ENCODE measurements at regions not wholly inside any gene's neighbourhood (a gene's known extent, or its start where the extent isn't known, plus 50 kb on each side); places are given as distances from the start of the nearest gene placed in this dataset.

- no peak for DNase-seq
Observed at GRCh38 chr1:68551459-68551858, 54.6 kb upstream of the DEPDC1 start.

- DNase-seq: no peak
Observed at GRCh38 chr1:68558321-68559026, 61.6 kb upstream of the DEPDC1 start.

GRCh38 chr1:68565923-68566322 is 69.0 kb upstream of the DEPDC1 start:
- DNase-seq: no peak

- no peak for DNase-seq
Observed at GRCh38 chr1:68570871-68571270, 74.0 kb upstream of the DEPDC1 start.

- DNase-seq: no peak
Observed at GRCh38 chr1:68571454-68572235, 74.8 kb upstream of the DEPDC1 start.

GRCh38 chr1:68585351-68585750 is 88.5 kb upstream of the DEPDC1 start:
- no peak for DNase-seq

- DNase-seq: no peak
Observed at GRCh38 chr1:68586766-68587165, 89.9 kb upstream of the DEPDC1 start.

- DNase-seq: no peak
Observed at GRCh38 chr1:68588304-68588703, 91.4 kb upstream of the DEPDC1 start.

- no peak for DNase-seq
Observed at GRCh38 chr1:68590473-68590872, 93.6 kb upstream of the DEPDC1 start.

GRCh38 chr1:68594851-68595250 is 98.0 kb upstream of the DEPDC1 start:
- DNase-seq: no peak

GRCh38 chr1:68600049-68600661 is 103.3 kb upstream of the DEPDC1 start:
- peak; percentile 2 for DNase-seq

- DNase-seq: no peak
Observed at GRCh38 chr1:68608289-68608688, 111.4 kb upstream of the DEPDC1 start.

- no peak for DNase-seq
Observed at GRCh38 chr1:68615312-68615711, 118.4 kb upstream of the DEPDC1 start.

GRCh38 chr1:68617942-68618341 is 121.1 kb upstream of the DEPDC1 start:
- DNase-seq: no peak

GRCh38 chr1:68620571-68620970 is 123.7 kb upstream of the DEPDC1 start:
- no peak for DNase-seq

- no peak for DNase-seq
Observed at GRCh38 chr1:68623700-68624099, 126.8 kb upstream of the DEPDC1 start.

GRCh38 chr1:68624233-68624632 is 127.4 kb upstream of the DEPDC1 start:
- DNase-seq: no peak

- DNase-seq: no peak
Observed at GRCh38 chr1:68625624-68626023, 128.7 kb upstream of the DEPDC1 start.

GRCh38 chr1:68633141-68633919 is 136.4 kb upstream of the DEPDC1 start:
- DNase-seq: peak; percentile 70

- DNase-seq: no peak
Observed at GRCh38 chr1:68644504-68644903, 147.6 kb upstream of the DEPDC1 start.

- no peak for DNase-seq
Observed at GRCh38 chr1:68651115-68651514, 154.2 kb upstream of the DEPDC1 start.

- DNase-seq: no peak
Observed at GRCh38 chr1:68653882-68654281, 157.0 kb upstream of the DEPDC1 start.

- DNase-seq: no peak
Observed at GRCh38 chr1:68673771-68674170, 176.9 kb upstream of the DEPDC1 start.
